Activated B cell treated with CpG ODN at 0.5 μM for 24 hours (primary cell): ENCODE measurements at regions not wholly inside any gene's neighbourhood (a gene's known extent, or its start where the extent isn't known, plus 50 kb on each side); places are given as distances from the start of the nearest gene placed in this dataset.

ENCODE experiments used
- ATAC-seq: fragments of 200-7000 bp; cut with Tn5 transposase; one replicate; pipeline ENCODE4 v1.10.0; 2021; ENCODE audit warnings: low read depth, mild to moderate bottlenecking, moderate library complexity
- CTCF ChIA-PET: fragments of 350-600 bp; sonication (Branson Sonifier 250); formaldehyde crosslinking; loops from one replicate; lab custom pipeline; 2021; ENCODE audit warnings: antibody characterized with exemption; lab: Charles Lee
- POLR2A ChIA-PET: fragments of 350-600 bp; sonication (Branson Sonifier 250); formaldehyde crosslinking; loops from one replicate; lab custom pipeline; 2021; ENCODE audit warnings: antibody characterized with exemption; lab: Charles Lee
- DNase-seq: peaks from one replicate; pipeline ENCODE4 v3.0.0; 2022
- H3K27ac Mint-ChIP-seq: one replicate; pipeline ENCODE4 v1.8.0; 2020; ENCODE audit warnings: mixed read lengths
- H3K27me3 Mint-ChIP-seq: one replicate; pipeline ENCODE4 v1.8.0; 2021; ENCODE audit warnings: mixed read lengths
- H3K36me3 Mint-ChIP-seq: one replicate; pipeline ENCODE4 v1.8.0; 2021; ENCODE audit warnings: low read depth, mixed read lengths
- H3K4me1 Mint-ChIP-seq: one replicate; pipeline ENCODE4 v1.8.0; 2021; ENCODE audit warnings: mixed read lengths
- H3K4me3 Mint-ChIP-seq: one replicate; pipeline ENCODE4 v1.8.0; 2020; ENCODE audit warnings: mild to moderate bottlenecking, mixed read lengths
- H3K9me3 Mint-ChIP-seq: one replicate; pipeline ENCODE4 v1.8.0; 2020; ENCODE audit warnings: mixed read lengths
- intact Hi-C: fragments of 100-400 bp; cut with micrococcal nuclease; formaldehyde crosslinking; loops from one replicate; pipeline ENCODE4 v1.15.1; 2024
- TF ChIP-seq, protein P1 (sequence below): fragments of 200-600 bp; IDR thresholded peaks from one replicate; pipeline ENCODE4 v1.8.0; 2022; ENCODE audit warnings: antibody characterized with exemption, mild to moderate bottlenecking

DNA sequence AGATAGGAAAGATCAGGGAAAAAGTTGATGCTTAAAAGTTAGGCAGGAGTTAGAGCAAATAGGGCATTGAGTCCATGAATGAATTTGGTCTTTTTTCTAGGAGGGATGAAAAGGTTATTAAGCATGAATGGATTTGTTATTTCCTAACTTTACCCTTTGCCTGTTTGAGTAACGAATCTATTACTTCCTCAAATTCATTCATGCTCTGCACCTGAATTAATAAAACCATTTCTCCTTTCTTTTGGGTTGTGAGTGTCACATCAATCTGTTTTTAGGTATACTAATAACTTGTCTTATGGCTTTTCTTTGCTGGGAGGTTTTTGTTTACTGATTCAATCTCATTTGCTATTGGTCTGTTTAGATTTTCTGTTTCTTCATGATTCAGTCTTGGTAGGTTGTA, 1217.7 kb upstream of the CELF2 start:
- no peak overlapping the region for H3K27ac Mint-ChIP-seq
- CTCF ChIA-PET: no interaction called here
- no peaks in the 10 kb centered on the region for H3K36me3 Mint-ChIP-seq
- intact Hi-C loops: no loop called here
- POLR2A ChIA-PET: no interaction called here
- H3K4me3 Mint-ChIP-seq: no peak overlapping the region
- peaks cover 10% of the 10 kb centered on the region for H3K4me1 Mint-ChIP-seq
- TF ChIP-seq, protein P1, sequence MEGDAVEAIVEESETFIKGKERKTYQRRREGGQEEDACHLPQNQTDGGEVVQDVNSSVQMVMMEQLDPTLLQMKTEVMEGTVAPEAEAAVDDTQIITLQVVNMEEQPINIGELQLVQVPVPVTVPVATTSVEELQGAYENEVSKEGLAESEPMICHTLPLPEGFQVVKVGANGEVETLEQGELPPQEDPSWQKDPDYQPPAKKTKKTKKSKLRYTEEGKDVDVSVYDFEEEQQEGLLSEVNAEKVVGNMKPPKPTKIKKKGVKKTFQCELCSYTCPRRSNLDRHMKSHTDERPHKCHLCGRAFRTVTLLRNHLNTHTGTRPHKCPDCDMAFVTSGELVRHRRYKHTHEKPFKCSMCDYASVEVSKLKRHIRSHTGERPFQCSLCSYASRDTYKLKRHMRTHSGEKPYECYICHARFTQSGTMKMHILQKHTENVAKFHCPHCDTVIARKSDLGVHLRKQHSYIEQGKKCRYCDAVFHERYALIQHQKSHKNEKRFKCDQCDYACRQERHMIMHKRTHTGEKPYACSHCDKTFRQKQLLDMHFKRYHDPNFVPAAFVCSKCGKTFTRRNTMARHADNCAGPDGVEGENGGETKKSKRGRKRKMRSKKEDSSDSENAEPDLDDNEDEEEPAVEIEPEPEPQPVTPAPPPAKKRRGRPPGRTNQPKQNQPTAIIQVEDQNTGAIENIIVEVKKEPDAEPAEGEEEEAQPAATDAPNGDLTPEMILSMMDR: no peak
- no peaks in the 10 kb centered on the region for H3K27me3 Mint-ChIP-seq
- H3K9me3 Mint-ChIP-seq: no peaks in the 10 kb centered on the region
- DNase-seq (no peak), ATAC-seq (no peak)

DNA sequence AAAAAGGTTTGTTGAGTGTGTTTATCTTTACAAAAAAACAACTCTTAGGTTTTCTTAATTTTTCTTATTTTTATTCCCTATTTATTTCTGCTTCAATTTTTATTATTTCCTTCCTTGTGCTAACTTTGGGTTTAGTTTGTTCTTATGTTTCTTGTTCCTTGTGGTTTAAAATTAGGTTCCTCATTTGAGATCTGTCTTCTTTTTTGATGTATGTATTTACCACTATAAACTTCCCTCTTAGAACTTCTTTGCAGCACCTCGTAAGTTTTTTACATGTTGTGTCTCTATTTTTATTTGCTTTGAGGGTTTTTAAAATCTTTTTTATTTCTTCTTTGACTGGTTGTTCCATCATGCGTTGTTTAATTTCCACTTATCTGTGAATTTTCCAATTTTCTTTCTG, 1217.1 kb upstream of the CELF2 start:
- ATAC-seq (no peak), DNase-seq (no peak)
- CTCF ChIA-PET: no interaction called here
- H3K4me1 Mint-ChIP-seq: peaks cover 10% of the 10 kb centered on the region
- H3K4me3 Mint-ChIP-seq: no peak overlapping the region
- no peaks in the 10 kb centered on the region for H3K27me3 Mint-ChIP-seq
- intact Hi-C loops: no loop called here
- H3K9me3 Mint-ChIP-seq: no peaks in the 10 kb centered on the region
- POLR2A ChIA-PET: no interaction called here
- H3K27ac Mint-ChIP-seq: no peak overlapping the region
- no peaks in the 10 kb centered on the region for H3K36me3 Mint-ChIP-seq
- TF ChIP-seq, protein P1: no peak

DNA sequence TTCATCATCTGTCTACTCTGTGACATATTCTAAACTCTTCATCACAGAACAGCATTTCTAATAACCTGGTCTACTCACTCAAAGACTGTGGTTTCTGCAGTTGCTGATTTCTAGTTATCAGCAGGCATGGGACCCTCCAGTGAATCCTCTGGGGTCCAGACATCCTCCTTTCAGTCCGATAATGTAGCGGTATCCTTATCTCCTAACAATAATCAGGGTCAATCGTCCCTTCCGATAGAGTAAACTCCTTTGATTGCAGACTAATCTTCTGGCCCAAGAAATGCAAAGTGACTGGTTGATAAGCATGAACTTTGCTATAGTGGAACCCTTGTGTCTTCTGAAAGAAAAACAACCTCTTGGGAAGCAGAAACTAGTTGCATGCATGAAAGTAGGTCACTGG, 1209.8 kb upstream of the CELF2 start:
- H3K36me3 Mint-ChIP-seq: no peaks in the 10 kb centered on the region
- ATAC-seq (no peak), DNase-seq (no peak)
- POLR2A ChIA-PET: no interaction called here
- no peaks in the 10 kb centered on the region for H3K27me3 Mint-ChIP-seq
- CTCF ChIA-PET: no interaction called here
- H3K9me3 Mint-ChIP-seq: peaks cover 2% of the 10 kb centered on the region
- H3K4me1 Mint-ChIP-seq: no peaks in the 10 kb centered on the region
- no peak overlapping the region for H3K4me3 Mint-ChIP-seq
- H3K27ac Mint-ChIP-seq: no peak overlapping the region
- intact Hi-C loops: no loop called here
- TF ChIP-seq, protein P1: no peak

DNA sequence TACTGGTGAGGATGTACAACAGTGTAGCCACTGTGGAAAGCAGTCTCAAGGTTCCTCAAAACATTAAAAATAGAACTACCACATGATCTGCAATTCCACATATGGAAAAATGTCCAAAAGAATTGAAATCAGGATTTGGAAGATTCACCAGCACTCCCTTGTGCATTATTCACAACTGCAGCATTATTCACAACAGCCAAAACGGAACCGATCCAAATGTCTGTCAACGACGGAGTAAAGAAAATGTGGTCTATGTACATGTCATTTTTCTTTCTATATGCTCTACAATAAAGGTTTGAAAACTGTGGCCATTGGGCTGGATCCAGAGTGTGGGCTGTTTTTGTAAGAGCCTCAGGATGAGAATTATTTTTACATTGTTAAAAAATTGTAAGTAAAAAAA, 1206.1 kb upstream of the CELF2 start:
- Mint-ChIP-seq H3K27ac (no peak overlapping the region), H3K36me3 (no peaks in the 10 kb centered on the region), H3K4me3 (no peak overlapping the region), H3K4me1 (no peaks in the 10 kb centered on the region), H3K9me3 (peaks cover 2% of the 10 kb centered on the region), H3K27me3 (no peaks in the 10 kb centered on the region)
- no peak for DNase-seq
- TF ChIP-seq, protein P1: no peak
- ChIA-PET POLR2A (no interaction called here), CTCF (no interaction called here)
- intact Hi-C loops: no loop called here
- ATAC-seq: no peak

DNA sequence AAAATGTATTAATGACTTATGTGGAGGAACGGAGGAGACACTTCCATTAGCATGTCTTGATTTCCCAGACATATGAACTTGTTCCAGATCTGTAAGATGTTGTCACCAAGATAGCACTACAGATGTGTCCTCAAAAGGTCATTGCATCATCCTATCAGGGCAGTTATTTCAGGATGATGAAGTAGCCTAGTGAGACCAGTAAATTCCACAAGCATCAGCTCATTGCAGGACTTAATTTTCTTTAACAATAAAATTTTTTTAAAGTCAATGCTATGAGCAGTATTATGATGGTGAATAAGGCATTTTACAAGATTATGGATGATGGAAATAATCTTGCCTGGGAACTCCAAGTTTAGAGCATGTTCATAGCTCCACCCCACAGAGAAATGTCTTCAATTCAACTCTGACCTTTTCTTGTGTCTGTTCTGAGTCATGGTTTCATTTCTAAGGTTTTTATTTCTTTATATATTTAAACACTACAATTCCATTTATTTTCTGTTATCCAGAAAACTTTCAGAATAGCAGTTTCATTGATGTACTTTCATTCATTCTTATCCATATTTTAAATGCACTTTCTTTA, 1203.3 kb upstream of the CELF2 start:
- Mint-ChIP-seq H3K36me3 (no peaks in the 10 kb centered on the region), H3K4me3 (no peak overlapping the region), H3K9me3 (peaks cover 6% of the 10 kb centered on the region), H3K27me3 (no peaks in the 10 kb centered on the region), H3K27ac (no peak overlapping the region), H3K4me1 (no peaks in the 10 kb centered on the region)
- ChIA-PET POLR2A (no interaction called here), CTCF (no interaction called here)
- intact Hi-C loops: no loop called here
- DNase-seq (no peak), ATAC-seq (no peak)
- TF ChIP-seq, protein P1: no peak
